ENCODE measurements at regions not wholly inside any gene's neighbourhood (a gene's known extent, or its start where the extent isn't known, plus 50 kb on each side); places are given as distances from the start of the nearest gene placed in this dataset.

GRCh38 chr9:105859428-105860091, 165.2 kb downstream of the TMEM38B start:
- DNase-seq (ENCODE audit: low read depth, low spot score) = no peak
- H3K4me3 ChIP-seq (ENCODE audit: low read length) = no peak overlapping the region

GRCh38 chr9:105860516-105860915, 166.2 kb downstream of the TMEM38B start:
- no peak for DNase-seq (ENCODE audit: low read depth, low spot score)
- no peak overlapping the region for H3K4me3 ChIP-seq (ENCODE audit: low read length)

- no peak overlapping the region for H3K4me3 ChIP-seq (ENCODE audit: low read length)
These were observed 167.6 kb downstream of the TMEM38B start for GRCh38 chr9:105861972-105862371.

GRCh38 chr9:105864248-105864898, 170.0 kb downstream of the TMEM38B start:
- DNase-seq (ENCODE audit: low read depth, low spot score) = no peak
- no peak overlapping the region for H3K4me3 ChIP-seq (ENCODE audit: low read length)

More at GRCh38 chr9:105861972-105862371, 167.6 kb downstream of the TMEM38B start:
- DNase-seq (ENCODE audit: low read depth, low spot score) = no peak

- DNase-seq (ENCODE audit: low read depth, low spot score) = no peak
- H3K4me3 ChIP-seq (ENCODE audit: low read length) = no peak overlapping the region
These were observed 170.9 kb downstream of the TMEM38B start for GRCh38 chr9:105865285-105865684.

GRCh38 chr9:105871540-105871939, 177.2 kb downstream of the TMEM38B start:
- DNase-seq (ENCODE audit: low read depth, low spot score) = no peak
- no peak overlapping the region for H3K4me3 ChIP-seq (ENCODE audit: low read length)

GRCh38 chr9:105873801-105874200, 179.5 kb downstream of the TMEM38B start:
- DNase-seq (ENCODE audit: low read depth, low spot score) = no peak
- H3K4me3 ChIP-seq (ENCODE audit: low read length) = no peak overlapping the region

- DNase-seq (ENCODE audit: low read depth, low spot score) = no peak
- H3K4me3 ChIP-seq (ENCODE audit: low read length) = no peak overlapping the region
These were observed 183.4 kb downstream of the TMEM38B start for GRCh38 chr9:105877721-105878120.

- H3K4me3 ChIP-seq (ENCODE audit: low read length) = no peak overlapping the region
- no peak for DNase-seq (ENCODE audit: low read depth, low spot score)
These were observed 184.8 kb downstream of the TMEM38B start for GRCh38 chr9:105879181-105879580.

GRCh38 chr9:105880517-105880916, 186.2 kb downstream of the TMEM38B start:
- H3K4me3 ChIP-seq (ENCODE audit: low read length) = no peak overlapping the region
- no peak for DNase-seq (ENCODE audit: low read depth, low spot score)

- no peak for DNase-seq (ENCODE audit: low read depth, low spot score)
- H3K4me3 ChIP-seq (ENCODE audit: low read length) = no peak overlapping the region
These were observed 186.7 kb downstream of the TMEM38B start for GRCh38 chr9:105881021-105881420.

- H3K4me3 ChIP-seq (ENCODE audit: low read length) = no peak overlapping the region
- peak; percentile 70 for DNase-seq (ENCODE audit: low read depth, low spot score)
These were observed 187.5 kb downstream of the TMEM38B start for GRCh38 chr9:105881654-105882349.

GRCh38 chr9:105883847-105884246, 189.5 kb downstream of the TMEM38B start:
- H3K4me3 ChIP-seq (ENCODE audit: low read length) = no peak overlapping the region
- DNase-seq (ENCODE audit: low read depth, low spot score) = peak; percentile 43

- no peak for DNase-seq (ENCODE audit: low read depth, low spot score)
- no peak overlapping the region for H3K4me3 ChIP-seq (ENCODE audit: low read length)
These were observed 190.1 kb downstream of the TMEM38B start for GRCh38 chr9:105884416-105884815.

- no peak for DNase-seq (ENCODE audit: low read depth, low spot score)
- H3K4me3 ChIP-seq (ENCODE audit: low read length) = no peak overlapping the region
These were observed 191.8 kb downstream of the TMEM38B start for GRCh38 chr9:105886136-105886535.

GRCh38 chr9:105887679-105888078, 193.3 kb downstream of the TMEM38B start:
- peak; percentile 88 for DNase-seq (ENCODE audit: low read depth, low spot score)
- H3K4me3 ChIP-seq (ENCODE audit: low read length) = no peak overlapping the region

GRCh38 chr9:105890046-105890822, 195.9 kb downstream of the TMEM38B start:
- no peak for DNase-seq (ENCODE audit: low read depth, low spot score)
- H3K4me3 ChIP-seq (ENCODE audit: low read length) = no peak overlapping the region

GRCh38 chr9:105900123-105900522, 205.8 kb downstream of the TMEM38B start:
- no peak for DNase-seq (ENCODE audit: low read depth, low spot score)
- H3K4me3 ChIP-seq (ENCODE audit: low read length) = no peak overlapping the region

GRCh38 chr9:105901514-105902109, 207.3 kb downstream of the TMEM38B start:
- peak; percentile 35 for DNase-seq (ENCODE audit: low read depth, low spot score)

More at GRCh38 chr9:105901514-105902109, 207.3 kb downstream of the TMEM38B start:
- no peak overlapping the region for H3K4me3 ChIP-seq (ENCODE audit: low read length)
